ENCODE measurements at regions not wholly inside any gene's neighbourhood (a gene's known extent, or its start where the extent isn't known, plus 50 kb on each side); places are given as distances from the start of the nearest gene placed in this dataset.

DNA sequence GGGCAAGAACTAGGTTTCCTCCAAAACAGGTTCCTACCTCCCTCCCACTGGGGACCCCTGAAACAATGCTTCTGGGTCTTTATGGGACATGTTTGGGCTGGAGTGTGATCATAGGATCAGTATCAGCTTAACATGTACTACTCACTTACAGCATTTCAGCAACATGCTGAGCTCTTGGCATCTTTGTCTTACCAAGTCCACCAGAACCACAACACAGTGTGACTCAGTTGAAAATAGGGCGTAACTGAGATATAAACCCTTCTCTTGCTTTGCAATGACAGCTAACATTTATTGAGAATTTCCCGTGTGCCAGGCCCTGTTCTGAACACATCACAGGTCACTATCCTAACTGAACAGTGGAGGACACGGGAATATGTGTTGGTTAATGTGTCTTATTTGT lies 218.5 kb upstream of the LNX1 start:
- DNase-seq, result no peak

DNA sequence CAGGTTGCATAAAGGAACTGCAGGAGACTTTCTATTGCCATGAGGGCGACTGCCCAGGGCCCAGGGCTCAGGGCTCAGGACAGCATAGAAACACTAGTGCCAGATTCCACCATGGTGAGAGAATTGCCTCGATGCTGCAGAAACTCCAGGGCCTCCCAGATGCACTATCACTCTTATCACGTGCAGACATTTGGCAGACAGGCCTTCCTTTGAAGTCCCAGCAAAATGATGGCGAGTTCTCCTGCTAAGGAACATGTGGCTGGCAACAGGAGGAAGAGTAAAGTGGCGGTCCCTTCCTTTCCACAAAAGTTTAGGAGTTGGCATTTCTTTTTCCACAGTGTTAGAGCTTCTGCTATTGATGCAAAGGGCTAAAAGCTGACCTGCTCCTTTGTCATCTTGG lies 214.0 kb upstream of the LNX1 start:
- no peak for DNase-seq

DNA sequence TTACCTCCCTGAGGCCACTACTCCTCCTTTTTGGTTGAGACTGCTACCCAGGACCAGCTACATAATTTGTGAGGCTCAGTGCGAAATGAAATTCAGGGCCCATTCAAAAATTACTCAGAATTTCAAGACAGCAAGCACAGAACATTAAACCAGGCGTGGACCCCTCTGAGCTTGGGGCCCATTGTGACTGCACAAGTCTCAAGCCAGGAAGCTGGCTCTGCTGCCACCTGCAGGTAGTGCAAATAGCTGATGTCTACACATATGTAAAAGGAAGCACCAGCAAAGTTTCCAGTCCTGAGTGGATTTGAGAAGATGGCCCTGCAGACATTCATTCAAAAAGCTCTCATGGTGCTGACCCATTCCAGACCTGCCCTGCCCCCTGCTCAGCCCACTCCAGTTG lies 213.4 kb upstream of the LNX1 start:
- DNase-seq, result no peak

DNA sequence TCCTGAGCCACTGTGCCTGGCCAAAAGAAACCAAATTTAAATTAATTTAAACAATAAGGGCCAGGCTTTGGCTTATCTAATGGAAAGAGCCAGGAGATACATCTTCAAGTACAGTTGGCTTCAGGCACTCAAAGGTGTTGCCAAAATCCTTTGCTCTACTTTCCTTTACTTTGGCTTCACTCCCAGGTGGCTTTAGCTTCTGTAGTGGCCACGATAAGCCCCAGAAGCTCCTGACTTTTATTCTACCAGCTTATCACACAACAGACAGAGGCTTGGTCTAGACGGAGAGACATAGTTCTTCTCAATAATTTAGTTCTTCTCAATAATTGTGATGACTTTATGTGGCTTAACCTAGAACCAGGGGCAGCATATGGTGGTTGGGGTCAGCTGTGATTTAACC lies 211.2 kb upstream of the LNX1 start:
- DNase-seq, result no peak

DNA sequence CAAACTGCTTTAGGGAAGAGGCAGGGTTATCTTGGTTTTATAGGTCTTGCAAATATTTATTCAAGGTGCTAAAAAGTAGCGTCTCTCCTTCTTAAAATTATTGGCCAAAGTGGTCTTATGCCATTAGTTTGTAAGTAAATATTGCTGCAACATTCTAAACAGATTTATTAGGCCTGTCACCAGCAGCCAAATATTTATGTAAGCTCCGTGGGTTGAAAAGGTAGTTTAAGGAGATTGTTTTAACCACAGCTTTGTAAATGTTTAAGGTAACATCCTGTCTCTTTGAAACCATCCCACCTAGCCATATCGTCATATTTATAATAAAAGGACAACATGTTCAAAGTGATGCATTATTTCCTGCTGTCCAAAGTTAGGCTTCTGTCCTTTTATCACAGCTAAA lies 210.1 kb upstream of the LNX1 start:
- DNase-seq, result no peak

DNA sequence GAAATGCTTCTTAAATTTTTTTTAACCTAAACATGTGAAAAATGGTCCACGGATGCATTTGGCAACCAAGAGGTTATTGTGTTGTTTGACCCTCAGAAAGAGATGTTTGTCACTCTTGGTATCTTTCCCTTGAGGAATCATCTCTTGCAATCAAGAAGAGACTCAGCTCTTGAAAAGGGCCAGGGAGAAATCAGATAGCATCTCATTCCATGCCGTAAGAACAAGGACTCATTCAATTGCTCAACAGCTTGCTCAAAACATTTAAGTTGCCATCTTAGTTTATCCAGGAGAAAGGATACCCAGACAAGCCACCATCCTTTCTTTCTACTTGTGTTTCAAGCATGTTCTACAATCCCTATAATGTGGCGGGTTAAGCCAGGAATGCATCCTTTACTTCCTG lies 209.5 kb upstream of the LNX1 start:
- no peak for DNase-seq

DNA sequence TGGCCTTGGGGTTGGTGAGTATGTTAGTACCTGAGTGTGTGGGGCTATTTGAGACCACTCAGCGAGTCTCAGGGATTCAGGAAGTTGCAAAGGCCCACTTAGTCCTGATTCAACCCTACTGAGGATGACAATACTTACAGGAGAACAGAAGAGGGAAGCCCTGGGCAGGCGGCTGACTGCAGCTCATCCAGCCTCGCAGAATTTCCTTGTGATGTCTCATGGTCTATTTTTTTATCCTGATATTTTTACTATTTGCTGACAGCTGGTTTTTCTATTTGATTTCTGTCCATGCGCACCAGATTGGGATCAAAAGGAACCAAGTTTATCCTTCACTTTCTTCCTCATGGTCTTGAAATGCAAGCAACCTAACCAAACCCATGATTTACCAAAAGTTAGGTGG lies 201.8 kb upstream of the LNX1 start:
- DNase-seq, result no peak

DNA sequence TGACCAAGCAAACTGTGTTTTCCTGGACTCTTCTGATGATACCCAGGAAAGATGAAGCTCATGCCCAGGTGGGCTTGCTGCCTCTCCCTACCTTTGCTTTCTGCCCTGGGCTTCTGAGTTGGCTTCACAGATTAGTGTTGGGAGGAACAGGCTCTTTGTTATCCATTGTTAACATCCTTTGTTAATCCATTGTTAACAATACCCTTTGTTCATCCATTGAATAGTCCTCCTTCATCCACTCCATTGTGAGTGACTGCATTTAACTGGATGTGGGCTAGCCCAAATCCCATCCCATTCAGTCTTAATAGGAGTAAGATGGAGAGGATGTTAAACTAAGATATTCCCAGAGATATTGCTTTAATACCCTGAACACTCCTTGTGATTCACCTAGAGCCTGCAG lies 199.0 kb upstream of the LNX1 start:
- no peak for DNase-seq

DNA sequence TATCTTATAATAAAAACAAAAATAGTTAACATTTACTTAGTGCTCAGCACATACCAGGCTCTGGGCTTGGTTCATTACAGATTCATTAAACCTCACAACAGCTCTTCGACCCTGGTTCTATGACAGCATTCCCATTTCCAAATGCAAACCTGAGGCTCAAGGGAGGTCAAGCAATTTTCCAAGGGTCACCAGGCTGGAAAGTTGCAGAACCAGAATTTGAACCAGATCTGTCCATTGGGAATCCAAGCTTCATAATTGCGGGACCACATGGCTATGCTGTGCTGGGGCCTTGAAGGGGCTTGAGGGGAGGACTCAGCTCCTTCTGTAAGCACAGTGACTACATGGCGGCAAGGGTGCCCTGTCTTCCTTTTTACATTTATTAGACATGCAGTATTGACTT lies 197.3 kb upstream of the LNX1 start:
- no peak for DNase-seq

DNA sequence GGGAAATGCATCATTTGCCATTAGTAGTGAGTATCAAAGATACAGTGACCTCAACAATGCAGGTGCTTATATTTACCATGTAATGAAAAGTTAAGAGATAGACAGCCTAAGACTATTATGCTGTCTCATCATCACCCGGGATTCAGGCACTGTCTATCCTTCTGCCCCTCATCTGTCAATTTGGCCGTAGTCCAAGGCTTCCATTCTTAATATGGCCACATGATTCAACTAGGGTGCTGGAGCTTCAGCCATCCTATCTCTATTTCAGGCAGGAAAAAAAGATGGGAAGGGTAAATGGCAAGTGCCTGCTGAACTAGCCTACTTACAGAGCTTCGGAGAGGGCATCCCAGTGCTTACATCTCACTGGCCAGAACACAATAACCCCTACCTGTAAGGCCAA lies 196.7 kb upstream of the LNX1 start:
- no peak for DNase-seq

DNA sequence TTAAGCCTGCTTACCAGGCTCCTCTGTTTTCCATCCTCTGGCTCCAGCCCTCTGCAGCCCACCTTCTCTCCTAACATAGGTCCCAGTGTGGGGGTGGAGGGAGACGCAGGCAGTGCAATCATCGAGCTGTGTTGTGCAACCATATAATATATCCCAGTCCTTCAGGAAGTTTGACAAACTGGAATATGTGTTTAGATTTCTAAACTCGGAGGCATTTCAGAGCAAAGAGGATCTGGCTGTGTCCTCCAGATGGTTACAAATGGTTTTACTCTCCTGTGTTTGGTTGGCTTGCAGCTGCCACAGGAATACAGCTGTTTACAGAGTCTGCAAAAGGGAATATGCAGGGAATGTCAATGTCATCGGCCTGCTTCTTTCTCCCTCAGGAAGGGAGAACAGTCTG lies 195.3 kb upstream of the LNX1 start:
- DNase-seq, result no peak

DNA sequence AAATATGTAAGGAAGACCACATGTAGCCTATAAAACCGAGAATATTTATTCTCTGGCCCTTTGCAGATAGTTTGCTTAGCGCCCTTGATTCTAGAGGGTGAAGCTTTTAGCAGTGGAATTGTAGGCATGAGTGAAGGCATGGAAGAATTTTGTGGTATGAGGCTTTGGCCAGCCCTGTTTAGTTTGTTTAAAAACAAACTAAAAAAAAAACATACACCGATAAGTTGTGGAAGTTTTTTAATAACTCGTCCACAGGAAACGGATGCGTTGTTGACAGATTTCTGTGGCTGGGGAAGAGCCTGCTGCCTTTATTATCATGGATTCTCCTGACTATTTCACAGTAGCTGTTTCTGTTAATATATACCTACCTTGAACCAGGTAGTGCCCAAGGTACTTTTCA lies 194.7 kb upstream of the LNX1 start:
- DNase-seq, result no peak

DNA sequence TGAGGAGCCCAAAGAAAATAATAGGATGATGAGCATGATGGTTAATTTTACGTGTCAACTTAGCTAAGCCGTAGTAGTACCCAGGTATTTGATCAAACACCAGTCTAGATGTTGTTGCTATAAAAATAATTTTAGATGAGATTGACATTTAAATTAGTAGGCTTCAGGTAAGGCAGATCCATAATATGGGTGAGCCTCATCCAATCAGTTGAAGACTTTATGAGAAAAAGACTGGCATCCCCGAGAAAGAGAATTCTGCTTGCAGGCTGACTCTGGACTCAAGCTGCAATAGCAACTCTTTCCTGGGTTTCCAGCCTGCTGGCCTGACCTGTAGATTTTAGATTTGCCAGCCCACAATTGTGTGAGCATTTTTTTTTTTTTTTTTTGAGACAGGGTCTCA lies 192.8 kb upstream of the LNX1 start:
- no peak for DNase-seq

DNA sequence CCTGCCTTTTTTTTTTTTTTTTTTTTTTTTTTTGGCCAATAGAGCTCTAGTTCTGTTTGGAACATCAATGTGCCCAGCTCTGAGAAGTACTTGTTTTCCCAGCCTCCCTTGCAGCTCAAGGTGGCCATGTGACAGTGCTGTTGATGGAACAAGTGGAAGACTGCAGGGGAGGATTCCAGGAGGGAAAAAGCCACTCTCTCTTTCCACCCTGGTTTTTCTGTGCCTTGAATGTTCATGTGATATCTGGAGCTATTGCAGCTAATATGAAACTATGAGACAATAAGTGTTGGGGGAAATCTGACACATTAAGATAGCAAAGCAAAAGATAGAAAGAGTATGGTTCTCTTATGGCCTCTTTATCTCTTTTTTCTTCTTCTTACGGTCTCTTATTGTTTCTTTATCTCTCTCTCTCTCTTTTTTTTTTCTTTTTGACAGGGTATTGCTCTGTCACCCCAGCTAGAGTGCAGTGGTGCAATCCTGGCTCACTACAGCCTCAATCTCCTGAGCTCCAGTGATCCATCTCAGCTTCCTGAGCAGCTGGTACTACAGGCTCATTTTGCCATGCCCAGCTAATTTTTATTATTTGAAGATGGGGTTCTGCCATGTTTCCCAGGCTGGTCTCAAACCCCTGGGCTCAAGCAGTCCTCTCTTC lies 192.0 kb upstream of the LNX1 start:
- no peak for DNase-seq

DNA sequence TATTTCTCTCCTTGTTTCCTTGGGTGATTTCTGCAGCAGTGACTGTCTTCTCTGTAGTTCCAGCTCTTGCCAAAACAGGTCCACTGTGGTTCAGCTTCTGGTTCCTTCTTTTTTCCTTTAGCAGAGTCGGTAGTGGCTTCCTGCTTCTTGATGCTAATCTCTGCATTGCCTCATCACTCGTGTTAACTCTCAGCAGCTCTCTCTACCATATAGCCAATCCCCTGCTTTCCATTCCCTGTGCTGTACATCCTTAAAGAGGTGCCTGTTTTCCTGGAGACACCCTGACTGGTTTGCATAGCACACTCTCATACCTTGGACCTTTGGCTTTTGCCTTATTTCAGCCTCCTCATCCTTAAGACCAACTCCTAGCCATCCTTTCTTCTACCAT lies 191.2 kb upstream of the LNX1 start:
- DNase-seq, result no peak

DNA sequence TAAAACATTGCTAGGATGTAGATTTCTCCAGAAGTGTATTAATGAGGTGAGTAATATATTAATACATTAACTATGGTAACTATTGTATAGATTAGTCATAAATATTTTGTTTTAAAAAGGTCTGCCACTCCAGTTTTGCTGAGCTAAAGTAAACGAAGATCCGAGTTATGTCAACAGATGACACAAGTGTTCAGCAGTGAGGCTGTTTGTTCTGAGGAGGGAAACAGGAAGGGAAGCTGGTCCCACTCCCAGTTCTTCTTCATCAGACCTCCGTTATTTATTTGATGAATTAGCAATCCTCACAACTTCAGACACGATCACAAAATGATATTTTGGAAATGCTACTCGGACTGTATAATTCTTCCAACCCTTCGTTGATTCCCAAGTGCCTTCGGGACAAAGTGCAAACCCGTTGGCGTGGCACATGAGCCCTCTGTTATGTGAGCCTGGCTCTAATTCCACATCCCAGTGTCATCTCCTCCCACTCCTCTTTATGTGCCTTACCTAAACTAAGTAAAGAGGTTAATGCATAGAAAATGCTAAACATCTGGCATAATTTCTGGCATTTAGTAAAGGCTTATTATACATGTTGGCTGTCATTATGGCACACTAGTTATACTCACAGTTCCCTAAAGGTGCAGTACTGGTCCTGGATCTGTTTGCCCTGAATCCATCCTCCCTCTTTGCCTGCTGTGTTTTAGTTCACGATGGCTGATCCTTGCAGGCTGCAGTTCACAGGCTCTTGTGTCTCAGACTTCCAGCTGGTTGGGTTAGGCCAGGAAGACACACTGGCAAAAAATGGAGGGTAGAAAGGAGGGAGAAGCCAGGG lies 190.6 kb upstream of the LNX1 start:
- DNase-seq, result no peak

DNA sequence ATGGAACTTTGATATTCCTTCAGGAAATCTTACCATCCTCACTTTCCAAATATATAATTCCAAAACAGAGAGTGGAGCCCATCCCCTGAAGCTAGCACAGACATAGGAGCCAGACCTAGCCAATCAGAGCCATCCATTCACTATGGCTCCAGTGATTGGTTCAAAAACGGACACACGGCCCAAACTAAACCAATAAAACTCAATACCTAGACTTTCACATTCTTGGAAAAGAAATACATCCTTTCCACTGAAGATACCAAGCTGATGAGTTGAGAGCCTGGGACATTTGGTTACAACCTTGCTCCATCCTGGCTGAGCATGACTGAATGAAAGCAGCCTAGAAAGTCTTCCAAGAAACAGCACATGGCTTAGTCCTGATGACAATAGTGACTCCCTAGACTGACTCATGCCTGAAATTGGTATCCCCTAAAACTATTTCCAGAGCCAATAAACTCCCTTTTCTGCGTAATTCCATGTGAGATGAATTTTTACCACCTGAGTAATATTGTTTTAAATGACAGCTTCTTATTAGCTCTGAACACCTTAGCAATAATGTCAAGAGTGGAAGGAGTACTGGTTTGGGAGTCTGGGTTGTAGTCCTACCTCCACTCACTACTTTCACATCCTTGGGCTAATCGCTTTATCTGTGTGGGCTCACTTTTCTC lies 189.6 kb upstream of the LNX1 start:
- no peak for DNase-seq

DNA sequence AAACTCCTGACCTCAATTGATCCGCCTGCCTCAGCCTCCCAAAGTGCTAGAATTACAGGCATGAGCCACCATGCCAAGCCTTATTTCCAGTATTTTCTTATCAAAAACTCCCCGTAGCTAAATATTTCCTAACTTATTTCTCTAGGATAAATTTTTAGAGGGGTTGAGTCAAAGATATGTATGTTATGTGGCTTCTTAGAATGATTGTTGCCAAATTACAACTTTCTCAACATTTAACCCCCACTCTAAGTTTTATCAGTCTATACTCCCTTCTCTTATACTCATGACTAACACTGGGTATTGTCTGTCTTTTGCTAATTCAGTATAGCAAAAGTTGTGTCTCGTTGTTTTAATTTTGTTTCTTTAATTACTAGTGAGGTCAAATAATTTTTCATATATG lies 187.7 kb upstream of the LNX1 start:
- DNase-seq, result no peak

DNA sequence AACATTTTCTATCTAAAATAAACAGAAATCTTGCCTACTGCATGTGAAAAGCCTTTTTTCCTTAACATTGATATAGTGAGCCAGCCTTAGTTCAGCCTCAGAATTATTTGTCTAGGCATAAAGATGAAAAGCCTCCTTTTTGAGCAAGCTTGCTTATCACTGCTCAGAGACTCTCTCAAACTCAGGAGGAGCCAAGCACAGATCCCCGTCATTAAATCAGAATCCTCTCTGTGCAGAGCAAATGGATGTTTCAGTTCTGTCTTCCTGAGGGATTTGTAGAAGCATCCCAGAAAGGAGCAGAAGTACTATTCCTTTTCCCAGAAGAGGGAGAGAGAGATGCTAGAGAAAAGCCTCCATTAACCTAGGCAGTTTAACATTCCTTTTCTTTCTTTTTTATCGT lies 186.9 kb upstream of the LNX1 start:
- DNase-seq, result no peak

DNA sequence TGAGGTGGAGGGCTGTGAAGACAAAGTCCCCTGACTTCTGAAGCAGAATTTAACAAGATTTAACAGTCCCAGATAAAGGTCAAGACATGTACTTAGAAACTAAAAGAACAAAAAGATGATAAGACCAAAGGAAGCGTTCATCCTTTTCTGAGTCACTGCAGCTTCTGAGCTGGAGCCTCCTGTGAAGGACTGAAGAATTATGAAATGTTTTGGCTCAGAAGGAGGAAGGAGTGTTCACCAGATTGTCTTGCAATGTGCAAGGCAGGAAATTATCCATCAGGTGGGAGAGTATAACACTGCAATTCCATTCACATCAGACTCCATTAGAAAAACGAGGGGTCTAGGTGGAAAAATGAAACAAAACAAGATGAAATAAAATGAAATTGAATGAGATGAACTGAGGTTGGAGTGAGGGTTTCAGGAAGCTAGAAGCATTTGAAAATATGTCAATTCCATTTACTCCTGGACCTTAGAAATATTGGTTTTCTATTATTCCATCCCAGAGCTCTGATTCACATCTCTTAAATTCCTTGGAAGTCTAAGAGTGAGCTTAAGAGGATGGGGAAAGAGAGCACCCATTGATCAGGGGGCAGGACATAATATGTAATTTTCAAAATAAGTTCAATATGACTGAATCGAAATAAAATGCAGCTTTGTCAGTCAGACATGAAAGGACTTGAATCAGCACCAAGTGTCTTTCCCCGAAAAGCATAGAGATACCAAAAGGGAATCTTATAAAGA lies 186.1 kb upstream of the LNX1 start:
- no peak for DNase-seq

DNA sequence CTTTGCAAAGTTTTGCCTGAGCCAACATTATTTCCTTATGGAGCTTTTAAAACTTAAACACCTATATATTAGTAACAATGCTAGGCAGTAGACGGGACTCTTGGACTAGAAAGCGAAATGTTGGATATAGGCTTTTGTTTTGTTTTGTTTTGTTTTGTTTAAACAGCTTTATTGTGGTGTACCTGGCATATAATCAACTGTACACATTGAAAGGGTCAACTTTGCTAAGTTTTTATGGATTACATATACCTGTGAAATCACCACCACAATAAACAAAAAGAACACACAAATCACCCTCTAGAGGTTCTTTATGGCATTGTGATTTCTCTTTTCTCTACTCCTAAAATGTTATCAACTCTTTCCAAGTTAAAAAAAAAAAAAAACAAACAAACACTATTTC lies 184.9 kb upstream of the LNX1 start:
- no peak for DNase-seq

DNA sequence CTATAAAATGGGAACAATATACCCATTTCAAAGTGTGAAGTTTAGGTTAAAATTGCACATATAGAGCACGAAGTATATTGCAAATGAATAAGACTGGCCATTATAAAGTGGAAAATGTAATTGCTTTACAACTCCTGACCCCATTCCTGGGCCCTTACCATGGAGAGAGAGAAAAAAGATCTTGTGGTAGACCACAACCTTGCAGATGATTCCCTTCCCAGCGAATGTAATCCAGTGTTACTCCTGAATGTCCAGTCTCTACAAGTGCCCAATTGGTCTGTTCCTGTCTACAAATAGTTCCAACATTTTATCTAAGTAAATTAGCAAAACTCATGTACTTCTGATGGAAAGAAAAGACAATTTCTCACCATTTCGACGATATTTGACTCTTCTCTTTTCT lies 184.1 kb upstream of the LNX1 start:
- DNase-seq, result no peak

DNA sequence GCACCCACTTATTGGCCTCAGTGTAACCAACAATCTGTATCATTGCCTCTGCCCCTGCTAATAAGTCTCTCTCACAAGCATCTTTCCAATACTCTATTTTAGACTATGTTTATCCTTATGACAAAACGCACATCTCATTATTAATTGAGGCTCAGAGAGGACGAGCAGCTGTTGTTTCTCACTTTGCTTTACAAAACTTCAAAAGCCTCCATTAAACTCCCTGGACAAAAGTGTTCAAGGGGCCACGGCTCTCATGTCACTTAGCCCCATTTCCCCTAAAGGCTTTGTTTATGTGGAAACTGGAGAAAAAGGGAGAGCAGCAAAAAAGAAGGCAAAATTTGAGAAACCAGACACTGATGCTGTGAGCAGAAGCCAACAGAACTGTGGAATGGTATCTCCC lies 180.0 kb upstream of the LNX1 start:
- DNase-seq, result no peak

DNA sequence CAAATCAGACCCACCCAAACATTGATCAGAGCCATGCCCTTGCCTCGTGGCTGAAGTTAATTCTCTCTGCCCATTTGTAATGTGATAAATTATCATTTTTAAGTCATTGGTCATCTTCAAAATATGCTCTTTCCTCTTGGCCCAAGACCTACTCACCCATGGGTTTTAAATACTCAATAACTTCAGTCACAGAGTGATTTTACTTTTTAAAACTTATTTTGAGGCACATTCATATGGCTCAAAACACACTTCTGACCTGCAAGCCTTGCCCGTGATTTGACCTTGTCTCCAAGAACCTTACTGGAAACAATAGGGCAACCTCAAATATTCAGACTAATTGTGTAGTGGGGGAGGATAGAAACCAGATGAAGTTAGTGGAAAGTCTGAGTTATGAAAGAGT lies 176.2 kb upstream of the LNX1 start:
- no peak for DNase-seq
